Epithelial cell of proximal tubule (primary cell): ENCODE measurements at regions not wholly inside any gene's neighbourhood (a gene's known extent, or its start where the extent isn't known, plus 50 kb on each side); places are given as distances from the start of the nearest gene placed in this dataset.

ENCODE experiments used
- DNase-seq: peaks from one replicate; pipeline ENCODE4 v3.0.0-alpha.2; 2011; ENCODE audit warnings: low read depth
- H3K4me3 ChIP-seq: 2 replicates; pipeline ENCODE4 v1.5.1; 2011; ENCODE audit warnings: low read depth, mild to moderate bottlenecking, low read length
- TF ChIP-seq, protein P1 (sequence below): conservative IDR thresholded peaks from 2 replicates; pipeline ENCODE4 v1.5.1; 2012; ENCODE audit warnings: low read depth, mild to moderate bottlenecking, low read length

DNA sequence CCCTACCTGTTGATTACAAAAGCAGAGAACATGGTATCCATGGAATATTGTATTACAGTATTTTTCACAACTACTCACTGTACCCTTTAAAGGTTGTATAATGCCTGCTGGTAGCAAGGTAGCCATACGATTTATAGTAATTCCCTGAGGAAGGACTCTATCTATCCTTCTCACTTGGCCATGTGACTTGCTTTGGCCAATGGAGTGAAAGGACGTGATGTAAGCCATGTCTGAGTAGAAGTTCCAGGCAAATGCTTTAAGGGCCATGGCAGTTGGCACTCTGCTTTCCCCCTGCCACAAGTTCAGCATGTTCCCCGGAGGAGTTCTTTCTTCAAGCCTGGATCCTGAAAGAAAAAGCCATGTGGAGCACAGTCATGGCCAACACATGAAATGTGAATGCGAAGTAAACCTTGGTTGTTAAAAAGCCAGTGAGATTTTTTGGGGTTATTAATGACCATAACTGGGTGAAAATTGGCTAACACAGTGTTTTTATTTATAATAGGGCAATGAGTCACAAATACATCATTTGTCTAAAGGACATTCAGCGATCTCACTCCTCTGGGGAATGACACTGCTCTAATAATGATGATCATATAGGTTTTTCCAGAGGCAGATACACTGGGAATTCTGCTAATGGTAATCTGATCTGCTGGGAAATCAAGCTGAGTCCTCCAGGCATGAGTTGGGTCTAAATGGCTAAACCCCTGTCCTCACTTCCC is 67.4 kb upstream of the SLC38A2 start:
- no peak overlapping the region for H3K4me3 ChIP-seq
- no peak for DNase-seq
- TF ChIP-seq, protein P1, sequence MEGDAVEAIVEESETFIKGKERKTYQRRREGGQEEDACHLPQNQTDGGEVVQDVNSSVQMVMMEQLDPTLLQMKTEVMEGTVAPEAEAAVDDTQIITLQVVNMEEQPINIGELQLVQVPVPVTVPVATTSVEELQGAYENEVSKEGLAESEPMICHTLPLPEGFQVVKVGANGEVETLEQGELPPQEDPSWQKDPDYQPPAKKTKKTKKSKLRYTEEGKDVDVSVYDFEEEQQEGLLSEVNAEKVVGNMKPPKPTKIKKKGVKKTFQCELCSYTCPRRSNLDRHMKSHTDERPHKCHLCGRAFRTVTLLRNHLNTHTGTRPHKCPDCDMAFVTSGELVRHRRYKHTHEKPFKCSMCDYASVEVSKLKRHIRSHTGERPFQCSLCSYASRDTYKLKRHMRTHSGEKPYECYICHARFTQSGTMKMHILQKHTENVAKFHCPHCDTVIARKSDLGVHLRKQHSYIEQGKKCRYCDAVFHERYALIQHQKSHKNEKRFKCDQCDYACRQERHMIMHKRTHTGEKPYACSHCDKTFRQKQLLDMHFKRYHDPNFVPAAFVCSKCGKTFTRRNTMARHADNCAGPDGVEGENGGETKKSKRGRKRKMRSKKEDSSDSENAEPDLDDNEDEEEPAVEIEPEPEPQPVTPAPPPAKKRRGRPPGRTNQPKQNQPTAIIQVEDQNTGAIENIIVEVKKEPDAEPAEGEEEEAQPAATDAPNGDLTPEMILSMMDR: no peak

DNA sequence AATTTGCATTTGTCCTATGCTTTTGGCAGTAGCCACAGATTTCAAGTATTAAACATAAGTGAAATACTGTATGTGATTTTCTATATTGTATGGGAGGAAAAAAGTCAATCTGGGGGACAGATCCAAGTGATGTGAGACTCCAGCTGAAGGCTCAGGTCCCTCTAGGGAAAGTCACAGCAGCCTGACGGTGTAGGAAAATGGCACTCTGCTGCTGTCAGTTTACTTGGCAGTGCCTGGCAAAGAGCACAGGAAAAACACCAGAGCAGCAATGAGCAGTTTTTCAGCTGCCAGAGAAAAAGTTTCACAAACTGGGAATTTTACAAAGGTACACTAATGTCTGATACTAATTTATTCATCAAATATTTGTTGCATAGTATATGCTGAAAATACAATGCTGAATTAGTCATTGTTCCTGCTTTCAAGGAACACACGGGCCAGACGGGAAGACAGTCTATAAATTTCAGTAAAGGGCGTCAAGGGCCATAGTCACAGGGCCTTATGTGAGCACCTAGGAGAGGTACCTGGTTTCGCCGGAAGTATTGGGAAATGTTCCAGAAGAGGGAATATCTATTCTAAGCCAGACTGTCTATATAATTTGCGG is 66.2 kb upstream of the SLC38A2 start:
- TF ChIP-seq, protein P1: no peak
- no peak for DNase-seq

DNA sequence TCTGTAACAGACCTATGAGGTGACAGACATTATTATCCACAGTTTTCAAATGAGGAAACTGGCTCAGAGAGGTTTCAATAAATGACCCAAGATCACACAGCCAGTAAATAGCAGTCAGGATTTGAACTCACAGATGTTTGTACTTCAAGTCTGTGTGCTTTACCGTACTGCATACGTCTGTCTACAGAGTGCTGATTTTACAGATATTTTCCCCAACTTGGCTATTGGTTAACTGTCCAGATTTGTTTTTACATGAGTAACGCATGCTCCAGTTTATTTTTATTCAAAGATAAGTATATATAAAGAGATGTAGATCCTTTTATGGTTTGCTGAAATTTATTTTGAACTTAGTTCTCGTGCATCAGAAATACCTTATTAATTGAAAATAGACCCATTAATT is 65.7 kb upstream of the SLC38A2 start:
- DNase-seq: no peak
- TF ChIP-seq, protein P1: no peak
- no peak overlapping the region for H3K4me3 ChIP-seq

More for the DNA sequence above, 66.2 kb upstream of the SLC38A2 start:
- no peak overlapping the region for H3K4me3 ChIP-seq

DNA sequence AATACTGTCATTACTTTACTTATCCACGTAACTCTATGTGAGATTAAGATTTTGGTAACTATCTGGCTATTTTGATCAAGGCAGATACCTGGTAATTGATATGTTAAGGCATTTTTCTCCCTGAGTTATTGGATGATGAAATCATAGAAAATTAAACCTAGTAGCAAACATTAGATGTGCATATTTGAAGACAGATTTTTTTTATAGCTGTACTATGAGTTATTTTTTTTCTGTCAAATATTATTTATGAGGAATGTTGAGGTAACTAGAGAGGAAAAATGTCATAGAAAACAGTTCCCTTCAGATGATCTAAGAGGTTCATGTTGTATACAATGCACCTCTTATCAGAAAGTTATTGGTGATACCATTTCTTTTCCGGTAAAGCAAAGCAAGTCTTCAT is 64.9 kb upstream of the SLC38A2 start:
- DNase-seq: no peak
- TF ChIP-seq, protein P1: no peak
- no peak overlapping the region for H3K4me3 ChIP-seq

DNA sequence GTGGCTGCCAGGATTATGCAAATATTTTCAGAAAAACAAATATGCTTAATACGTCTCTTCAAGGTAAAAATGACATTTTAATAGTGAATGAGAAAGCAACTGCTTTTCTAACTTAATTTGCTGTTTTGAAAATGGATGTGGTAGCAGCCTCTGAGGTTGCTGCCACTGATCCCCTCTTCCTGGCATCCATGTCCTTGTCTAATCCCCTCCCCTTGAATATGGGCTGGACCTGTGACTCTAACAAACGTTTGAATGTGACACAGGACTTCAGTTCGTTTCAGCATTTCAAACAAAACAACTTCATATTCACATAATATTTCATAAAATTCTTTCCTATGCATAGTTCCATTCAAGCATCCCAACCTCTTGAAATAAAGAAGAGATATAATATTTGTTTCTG is 64.2 kb upstream of the SLC38A2 start:
- TF ChIP-seq, protein P1: no peak
- no peak overlapping the region for H3K4me3 ChIP-seq
- DNase-seq: no peak

DNA sequence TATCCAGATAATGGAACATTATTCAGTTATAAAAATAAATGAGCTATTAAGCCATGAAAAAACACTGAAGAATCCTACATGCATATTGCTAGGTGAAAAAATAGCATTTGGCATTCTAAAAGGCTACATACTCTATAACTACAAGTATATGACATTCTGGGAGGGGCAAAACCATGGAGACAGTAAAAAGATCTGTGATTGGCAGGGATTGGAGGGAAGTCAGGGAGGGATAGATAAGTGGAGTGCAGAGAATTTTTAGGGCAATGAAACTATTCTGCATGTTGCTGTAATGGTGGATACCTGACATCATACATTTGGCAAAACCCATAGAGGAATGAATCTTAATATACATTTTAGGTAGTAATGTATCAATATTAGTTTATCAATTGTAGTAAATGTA is 63.1 kb upstream of the SLC38A2 start:
- no peak for DNase-seq
- no peak overlapping the region for H3K4me3 ChIP-seq
- TF ChIP-seq, protein P1: no peak

DNA sequence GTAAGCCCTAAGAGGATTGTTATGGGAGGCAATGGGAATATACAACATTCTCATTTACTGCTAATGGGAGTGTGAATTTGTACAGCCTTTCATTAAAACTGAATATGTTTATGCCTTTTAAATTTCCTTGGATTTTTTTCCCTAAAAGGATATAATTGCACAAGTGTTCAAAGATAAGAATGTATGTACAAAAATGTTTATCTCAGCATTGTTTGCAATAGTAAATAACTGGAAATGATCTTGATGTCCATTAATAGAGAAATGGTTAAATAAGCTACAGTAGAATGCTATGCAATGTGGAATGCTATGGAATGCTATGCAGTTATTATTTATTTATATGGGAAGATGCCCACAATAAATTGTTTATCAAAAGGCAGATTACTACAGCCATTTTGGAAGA is 62.5 kb upstream of the SLC38A2 start:
- DNase-seq: no peak
- TF ChIP-seq, protein P1: no peak
- no peak overlapping the region for H3K4me3 ChIP-seq
